Body of pancreas (tissue), 4 donors: ENCODE measurements at regions not wholly inside any gene's neighbourhood (a gene's known extent, or its start where the extent isn't known, plus 50 kb on each side); places are given as distances from the start of the nearest gene placed in this dataset.

Experiments
- POLR2A ChIP-seq, 3 donors: fragments of 450-650 bp; IDR thresholded peaks; one replicate each; pipeline ENCODE4 v1.6.1; 2016; ENCODE audit warnings: antibody characterized with exemption in 3 of 3, mild to moderate bottlenecking in 2 of 3
- TF ChIP-seq, protein P1 (sequence below), 7 experiments: fragments of 450-650 bp in 4 of 7; fragments of 200-600 bp in 3 of 7; sonication (generic) in 3 of 7; IDR thresholded peaks; one replicate each; pipeline ENCODE4 v1.5.1; 2016 to 2019; ENCODE audit warnings: antibody characterized with exemption in 7 of 7

DNA sequence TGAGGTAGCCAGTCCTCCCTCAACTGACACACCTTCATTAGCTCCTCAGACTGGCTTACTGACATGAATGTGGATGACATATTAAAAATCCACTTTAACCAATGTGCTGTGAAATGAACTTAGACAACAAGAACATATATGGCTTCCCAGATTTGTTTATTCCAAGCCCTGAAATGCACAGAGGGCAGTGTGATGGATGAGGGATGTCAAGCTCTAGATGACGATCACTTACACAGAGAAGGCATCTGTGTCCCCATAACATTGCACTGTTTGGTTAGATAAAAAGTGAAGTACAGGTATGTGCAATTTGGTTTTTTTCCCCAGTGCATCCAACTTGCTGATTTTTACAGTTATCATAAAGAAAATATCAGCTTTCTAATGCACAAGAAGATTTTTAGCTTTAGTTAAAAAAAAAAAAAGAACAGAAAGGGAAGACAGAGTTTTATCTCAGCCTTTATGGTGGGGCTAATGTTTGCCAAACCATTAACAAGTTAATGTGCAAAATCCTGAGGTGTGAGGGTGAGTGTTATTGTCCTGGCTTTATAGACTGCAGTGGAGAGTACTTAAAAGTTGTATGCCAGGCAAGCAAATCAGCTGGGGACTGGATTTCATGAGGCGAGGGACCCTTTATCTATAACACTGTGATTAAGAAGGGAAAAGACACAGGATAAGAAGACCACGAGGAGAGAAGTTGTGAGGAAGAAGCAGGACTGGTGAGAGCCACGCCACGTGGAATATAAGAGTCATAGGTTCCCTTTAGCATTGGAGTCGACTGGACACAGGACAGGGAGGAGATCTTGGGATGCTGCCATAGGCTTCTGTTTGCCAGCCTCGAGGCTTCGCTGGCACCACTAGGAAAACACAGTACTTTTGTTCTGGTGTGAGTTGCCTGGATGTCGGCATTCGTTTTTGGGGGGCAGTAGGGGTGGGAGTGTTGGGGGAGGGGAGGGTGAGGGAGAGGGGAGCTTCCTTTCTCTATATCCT lies 90.0 kb upstream of the BACH2 start:
- no peak for TF ChIP-seq POLR2A (IDR thresholded peaks at IDR 0.05)
- TF ChIP-seq, protein P1, sequence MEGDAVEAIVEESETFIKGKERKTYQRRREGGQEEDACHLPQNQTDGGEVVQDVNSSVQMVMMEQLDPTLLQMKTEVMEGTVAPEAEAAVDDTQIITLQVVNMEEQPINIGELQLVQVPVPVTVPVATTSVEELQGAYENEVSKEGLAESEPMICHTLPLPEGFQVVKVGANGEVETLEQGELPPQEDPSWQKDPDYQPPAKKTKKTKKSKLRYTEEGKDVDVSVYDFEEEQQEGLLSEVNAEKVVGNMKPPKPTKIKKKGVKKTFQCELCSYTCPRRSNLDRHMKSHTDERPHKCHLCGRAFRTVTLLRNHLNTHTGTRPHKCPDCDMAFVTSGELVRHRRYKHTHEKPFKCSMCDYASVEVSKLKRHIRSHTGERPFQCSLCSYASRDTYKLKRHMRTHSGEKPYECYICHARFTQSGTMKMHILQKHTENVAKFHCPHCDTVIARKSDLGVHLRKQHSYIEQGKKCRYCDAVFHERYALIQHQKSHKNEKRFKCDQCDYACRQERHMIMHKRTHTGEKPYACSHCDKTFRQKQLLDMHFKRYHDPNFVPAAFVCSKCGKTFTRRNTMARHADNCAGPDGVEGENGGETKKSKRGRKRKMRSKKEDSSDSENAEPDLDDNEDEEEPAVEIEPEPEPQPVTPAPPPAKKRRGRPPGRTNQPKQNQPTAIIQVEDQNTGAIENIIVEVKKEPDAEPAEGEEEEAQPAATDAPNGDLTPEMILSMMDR (IDR thresholded peaks at IDR 0.05) = no peak
